HG02943 (cell line): ENCODE measurements at regions not wholly inside any gene's neighbourhood (a gene's known extent, or its start where the extent isn't known, plus 50 kb on each side); places are given as distances from the start of the nearest gene placed in this dataset.

ENCODE experiments used
- ATAC-seq: cut with Tn5 transposase; IDR thresholded peaks from one replicate; pipeline ENCODE4 v1.9.1; 2021; ENCODE audit warnings: mild to moderate bottlenecking, low read depth, moderate library complexity; ENCODE audit not compliant: unreplicated experiment

DNA sequence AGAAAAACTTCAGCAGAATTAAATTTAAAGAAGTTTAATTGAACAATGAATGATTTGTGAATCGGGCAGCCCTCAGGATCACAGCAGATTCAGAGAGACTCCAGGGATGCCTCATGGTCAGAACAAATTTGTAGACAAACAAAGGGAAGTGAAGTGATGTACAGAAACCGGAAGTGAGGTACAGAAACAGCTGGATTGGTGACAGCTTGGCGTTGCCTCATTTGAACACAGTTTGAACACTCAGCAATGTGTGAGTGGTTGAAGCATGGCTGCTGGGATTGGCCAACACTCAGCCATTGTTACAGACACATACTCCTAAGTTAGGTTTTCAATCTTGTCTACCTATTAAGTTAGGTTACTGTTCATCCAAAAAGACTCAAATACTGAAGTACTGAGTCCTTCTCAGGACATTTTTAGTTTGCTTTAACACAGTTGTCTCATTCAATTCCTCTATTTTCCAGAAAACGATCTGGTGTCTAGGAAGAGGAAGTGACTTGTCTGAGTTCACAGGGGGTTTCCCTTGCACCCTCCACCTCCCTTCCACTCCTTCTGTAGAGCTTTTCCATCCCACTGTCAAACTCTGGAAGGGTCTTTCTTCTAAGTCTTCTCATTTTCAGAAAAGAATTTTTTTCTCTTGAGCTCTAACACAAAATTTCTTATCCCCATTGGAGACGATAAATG, 137.9 kb downstream of the SLC4A3 start:
- no peak for ATAC-seq

DNA sequence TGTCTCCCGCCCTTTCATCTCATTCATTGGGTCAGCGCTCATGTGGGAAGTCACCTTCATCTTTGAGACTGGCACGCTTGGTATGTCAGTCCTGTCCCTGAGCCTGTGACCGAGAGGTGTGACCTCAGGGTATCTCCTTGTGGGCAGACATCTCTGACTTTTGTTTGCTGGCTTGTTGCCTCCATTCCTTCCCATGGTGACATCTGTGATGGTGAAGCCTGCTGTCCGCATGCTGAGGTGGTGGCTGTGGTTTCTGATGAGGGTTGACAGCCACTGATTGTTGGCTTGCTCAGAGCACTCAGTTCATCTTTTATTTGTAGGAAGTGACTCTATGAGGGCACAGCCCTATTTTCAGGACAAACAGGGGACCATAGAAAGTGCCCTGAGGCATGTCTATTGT, 139.2 kb downstream of the SLC4A3 start:
- ATAC-seq, result no peak

DNA sequence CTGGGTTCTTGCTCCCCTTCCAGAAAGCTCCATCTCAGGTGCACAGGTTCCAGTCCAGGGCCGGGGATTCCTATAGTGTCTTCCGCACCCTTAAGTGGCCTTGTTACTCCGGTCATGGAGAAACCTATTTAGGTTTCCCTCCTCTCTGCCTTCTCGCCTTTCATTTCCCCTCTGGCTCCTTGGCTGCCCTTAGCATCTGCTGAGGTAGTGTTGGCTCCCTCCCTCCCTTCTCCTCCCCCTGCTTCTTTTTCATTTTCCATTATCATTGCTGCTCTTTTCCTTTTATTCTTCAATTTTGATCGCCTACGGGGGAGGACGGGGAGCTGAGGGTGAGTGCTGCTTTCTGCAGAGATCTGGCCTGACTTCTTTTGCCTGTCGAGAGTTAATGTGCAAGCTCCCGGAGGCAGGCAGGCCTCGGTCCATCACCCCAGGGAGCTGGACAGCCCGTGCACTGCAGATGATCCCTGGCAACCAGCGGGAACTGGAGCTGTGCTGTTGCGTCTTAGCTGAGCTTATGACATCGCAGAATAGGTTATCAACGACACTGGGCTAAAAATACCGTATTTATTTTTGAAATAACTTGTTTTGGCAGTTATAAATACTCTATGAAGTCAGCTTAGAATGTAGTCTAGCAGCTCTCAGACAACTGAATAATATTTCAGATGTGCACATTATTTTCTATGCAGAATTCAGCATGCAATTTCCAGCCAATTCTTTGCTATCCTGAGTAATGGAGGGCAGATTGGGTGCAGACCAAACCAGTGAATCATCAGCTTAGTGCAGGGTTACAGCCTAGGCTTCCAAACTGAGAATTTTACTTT, 141.9 kb downstream of the SLC4A3 start:
- no peak for ATAC-seq

DNA sequence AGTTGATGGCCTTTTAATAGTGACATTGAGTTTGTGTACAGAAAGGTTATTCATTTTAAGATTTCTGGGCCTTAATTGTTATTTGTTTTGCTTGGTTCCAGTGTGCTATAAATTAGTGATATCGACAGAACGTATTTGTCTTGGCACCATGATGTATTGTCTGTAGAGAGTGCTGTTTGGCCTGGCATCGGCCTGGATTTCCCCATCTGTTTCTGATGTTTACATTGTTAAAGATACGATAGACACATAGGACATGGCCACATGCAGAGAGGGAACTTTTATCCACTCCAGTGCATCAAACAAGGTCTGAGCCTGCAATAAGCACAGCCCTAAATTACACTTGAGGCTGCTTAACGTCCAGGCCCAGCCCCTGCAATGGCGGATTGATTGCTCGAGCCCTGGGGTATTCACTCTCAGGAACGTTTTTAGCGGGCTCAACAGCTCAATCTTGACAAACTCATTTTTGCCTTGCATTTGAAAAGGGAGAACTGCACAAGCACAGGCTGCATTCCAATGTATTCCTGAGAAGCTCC, 144.7 kb downstream of the SLC4A3 start:
- no peak for ATAC-seq

DNA sequence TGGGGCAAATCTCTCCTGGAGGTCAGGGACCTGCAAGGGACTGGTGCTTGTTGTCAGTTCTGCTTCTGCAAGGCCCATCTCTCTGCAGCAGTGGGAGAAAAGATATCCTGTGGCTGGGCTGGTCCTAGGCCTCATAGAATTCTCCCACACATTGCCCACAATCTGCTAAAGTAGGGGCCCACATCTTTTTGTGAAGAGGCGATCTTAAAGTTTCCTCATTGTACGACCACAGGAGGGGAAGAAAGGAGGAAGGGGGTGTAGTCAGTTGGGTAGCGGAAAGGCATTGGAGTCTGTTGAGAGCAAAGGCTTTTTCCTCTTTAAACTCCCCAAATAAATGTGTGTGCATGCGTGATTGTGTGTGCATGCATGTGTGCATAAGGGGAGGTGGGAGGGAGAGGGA, 145.3 kb downstream of the SLC4A3 start:
- no peak for ATAC-seq

DNA sequence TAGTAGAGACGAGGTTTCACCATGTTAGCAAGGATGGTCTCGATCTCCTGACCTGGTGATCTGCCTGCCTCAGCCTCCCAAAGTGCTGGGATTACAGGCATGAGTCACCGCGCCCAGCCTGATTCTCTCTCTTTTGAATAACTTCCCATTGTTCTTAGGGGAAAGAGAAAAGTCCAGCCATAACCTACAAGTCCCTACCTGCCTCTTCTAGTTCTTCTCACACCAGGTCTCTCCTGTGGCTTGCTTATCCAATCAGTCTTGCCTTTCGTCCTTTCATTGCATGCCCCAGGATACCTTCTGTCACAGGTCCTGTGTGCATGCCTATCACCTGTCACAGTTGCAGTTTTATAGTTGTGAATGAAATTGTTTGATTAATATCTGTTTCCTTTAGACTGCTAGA, 148.1 kb downstream of the SLC4A3 start:
- no peak for ATAC-seq

DNA sequence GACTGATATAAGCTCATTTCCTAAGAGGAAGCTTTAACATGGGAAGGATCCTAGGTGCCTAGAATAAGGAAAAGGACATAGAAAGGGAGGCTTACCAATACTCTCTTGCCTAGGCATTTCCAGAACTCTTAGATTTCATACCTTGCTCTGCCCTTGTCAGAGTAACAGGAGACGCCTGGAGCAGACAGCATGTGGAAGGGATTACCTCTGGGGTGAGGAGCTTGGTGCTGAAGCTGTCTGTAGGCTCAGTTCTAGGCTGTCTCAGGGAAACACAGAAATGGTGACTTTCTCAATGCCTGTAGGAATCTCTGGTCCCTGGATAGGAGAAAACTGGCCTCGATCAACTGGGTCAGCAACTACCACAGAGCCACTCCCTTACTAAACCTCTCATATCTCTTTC, 150.0 kb downstream of the SLC4A3 start:
- ATAC-seq, result no peak

DNA sequence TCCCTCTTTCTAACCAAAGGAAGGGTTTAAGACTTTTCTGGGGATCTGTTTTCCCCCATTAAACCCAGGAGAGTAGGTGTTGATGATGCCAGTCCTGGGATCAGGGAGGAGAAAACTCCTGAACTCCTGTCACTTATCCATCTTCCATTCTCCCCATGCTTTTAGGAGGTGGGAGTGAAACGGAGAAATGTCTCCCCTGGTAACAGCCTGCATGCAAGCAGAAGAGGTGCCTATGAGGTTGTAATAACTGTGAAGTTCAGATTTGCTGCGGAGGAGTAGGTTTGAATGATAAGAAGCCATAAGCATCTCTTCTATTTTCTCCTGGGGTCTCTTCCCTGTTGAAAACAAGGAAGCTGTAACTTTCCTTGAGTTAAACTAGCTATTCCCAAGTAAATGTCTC, 150.8 kb downstream of the SLC4A3 start:
- ATAC-seq, result no peak

DNA sequence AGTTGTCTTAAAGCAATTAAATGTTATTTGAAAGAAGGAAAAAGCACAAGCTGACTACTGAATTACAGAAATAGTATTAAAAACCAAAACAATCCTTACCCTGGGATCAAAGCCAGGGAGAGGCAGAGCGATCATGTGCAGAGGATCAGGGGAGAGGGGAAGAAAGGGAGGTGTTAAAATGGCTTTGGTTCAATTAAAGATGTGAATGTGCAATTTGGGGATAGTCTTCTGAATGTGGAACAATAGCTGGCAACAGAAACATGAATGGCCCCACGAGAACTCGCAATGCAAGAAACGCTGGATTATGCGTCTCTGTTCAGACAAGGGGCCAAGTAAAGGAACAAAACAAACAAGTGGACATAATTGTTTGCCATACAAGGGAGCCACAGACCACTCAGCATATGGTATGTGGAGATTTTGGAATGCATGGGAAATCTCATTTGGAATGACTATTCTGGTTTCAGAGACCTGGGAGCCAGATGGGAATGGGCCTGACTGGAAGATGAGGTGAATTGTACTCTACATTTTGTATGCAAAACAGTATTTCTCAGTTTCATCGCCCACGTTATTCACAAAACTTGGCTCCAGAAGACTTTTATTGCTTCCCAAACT, 155.4 kb downstream of the SLC4A3 start:
- ATAC-seq, result no peak

DNA sequence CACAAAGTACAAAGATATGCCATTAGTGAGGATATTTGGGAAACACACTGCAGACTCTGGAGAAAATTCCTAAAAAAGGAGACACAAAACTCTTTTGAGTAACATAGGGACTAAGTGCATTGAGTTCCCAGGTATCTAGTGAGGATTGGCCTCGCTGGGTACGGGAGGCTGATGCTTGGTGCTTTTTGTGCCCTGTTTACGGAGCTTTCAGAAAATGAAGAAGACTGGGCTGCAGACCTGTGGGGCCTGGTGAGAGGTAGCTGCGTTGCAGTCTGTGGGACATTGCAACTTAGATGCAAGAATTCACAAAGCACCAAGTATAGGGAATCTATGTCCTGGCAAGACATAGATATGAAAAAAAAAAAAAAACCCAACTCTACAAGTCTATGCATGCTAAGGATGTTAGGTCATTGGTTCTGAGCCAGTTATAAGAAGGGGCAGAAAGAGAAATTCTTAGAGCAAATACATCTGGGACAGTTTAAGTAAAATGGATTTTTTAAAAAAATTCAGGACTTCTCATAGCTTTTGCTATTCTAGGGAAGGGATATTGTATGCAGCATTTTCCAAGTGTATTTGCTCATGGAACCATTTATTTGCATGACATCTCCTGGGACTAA, 156.0 kb downstream of the SLC4A3 start:
- ATAC-seq, result no peak

DNA sequence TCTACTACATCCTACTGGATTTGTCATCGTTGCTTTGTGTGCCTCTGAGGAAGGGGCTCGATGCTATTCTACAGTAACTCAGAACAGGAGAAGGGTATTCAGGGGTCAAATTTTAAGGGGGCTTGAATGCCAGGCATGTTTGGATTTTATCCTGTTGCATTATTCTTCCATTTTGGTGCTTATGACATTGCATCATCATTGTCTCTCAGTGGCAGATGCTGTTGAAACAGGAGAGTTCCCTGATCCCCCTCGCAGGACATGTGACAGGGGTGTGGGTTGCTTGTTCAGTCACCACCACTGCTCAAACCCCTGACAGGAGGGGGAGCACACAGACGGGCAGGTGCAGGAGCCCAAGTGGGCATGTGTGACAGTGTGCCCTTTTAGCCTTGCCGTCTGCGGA, 156.7 kb downstream of the SLC4A3 start:
- no peak for ATAC-seq

DNA sequence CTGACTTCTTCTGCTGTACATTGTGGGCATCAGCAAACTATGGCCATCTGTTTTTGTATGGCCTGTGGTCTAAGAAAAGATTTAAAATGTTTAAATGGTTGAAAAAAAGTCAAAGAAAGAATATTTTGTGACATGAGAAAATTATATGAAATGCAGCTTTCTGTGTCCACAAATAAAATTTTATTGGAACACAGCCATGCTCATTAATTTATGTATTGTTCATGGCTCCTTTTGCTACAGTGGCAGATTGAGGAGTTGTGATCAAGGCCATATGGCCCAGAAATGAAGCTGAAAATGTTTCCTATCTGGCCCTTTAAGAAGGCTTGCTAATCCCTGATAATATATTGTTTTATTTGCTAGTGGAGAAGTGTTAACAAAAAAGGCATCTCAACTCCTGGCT, 162.0 kb downstream of the SLC4A3 start:
- ATAC-seq, result no peak

DNA sequence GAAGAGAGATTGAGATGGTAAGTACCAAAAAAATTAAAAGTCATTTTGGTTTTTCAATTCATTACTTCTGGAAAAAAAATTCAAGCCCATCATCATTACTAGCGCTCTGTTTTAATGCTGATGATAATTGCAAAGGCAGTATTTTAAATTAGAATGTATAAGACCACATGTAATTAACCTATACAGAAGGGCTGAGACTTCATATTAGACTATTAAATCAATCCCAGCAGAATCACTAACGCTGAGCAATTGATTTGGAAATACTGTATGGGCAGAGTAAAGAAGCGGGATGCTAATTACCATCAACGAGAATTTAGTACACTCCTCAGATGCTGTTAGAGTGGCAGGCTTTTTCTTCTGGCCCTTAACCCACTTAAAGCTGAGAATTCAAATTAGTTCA, 165.0 kb downstream of the SLC4A3 start:
- no peak for ATAC-seq

DNA sequence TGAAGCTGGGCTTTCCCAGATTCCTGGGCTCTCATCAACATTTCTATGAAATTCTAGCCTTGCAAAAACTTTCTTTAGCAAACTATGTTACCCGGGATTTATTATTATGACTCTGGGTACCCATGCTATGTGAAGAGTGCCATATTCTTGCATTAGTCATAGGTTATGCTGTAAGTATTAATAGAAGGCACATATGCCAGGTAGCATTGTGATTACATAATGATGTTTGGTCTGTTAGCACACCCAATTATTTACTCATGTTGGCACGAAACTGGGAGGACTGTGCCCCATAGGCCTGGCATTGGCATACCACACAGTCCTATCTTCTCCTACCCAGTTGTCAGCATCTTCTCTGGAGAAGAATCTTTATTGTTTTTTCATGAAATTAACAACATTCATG, 171.0 kb downstream of the SLC4A3 start:
- no peak for ATAC-seq

DNA sequence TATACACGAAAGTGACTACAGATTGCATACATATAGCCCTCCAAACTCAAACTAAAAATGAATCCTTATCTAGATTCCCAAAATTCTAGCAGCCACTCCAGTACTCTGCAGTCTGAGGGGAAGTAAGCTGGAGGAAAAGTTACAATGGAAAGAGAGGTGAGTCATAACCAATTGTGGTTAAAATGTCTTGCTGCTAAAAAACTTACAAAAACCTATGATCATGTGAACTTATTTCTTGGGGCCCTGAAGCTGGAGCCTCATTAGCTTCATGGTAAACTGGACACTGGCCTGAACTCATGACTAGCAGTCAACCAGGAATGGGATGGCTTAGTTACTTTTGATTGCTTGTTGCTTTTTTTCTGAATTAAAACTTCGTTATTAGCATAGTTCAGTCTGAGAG, 175.9 kb downstream of the SLC4A3 start:
- no peak for ATAC-seq

DNA sequence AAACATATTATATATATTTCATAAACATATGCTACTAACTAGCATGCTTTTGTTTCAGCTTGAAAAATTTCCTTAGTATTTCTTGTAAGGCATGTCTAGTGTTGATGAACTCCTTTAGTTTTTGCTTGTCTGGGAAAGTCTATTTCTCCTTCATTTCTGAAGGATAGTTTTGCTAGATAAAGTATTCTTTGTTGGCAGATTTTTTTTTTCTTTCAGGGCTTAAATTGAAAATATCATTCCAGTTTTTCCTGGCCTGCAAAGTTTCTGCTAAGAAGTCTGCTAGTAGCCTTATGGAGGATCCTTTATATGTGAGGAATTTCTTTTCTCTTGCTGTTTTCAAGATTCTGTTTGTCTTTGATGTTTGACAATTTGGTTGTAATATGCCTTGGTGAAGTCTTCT, 183.5 kb downstream of the SLC4A3 start:
- ATAC-seq, result no peak

DNA sequence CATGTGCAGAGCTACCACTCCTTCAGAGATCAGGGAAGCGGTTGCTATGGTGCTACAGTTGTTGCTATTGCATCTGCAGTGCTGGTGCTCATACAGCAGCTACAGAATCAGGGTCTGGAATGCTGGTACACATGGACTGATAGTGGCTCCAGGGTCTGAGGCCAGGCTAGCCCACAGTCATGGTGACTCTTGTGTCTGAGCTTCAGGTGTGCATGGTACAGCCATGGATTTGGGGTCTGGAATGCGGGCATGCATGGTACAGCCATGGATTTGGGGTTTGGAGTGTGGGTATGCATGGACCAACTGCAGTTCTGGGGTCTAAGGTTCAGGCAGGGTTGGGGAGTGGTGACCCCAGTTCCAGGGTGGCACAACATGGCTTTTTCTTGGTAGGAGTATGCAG, 185.2 kb downstream of the SLC4A3 start:
- ATAC-seq, result no peak

DNA sequence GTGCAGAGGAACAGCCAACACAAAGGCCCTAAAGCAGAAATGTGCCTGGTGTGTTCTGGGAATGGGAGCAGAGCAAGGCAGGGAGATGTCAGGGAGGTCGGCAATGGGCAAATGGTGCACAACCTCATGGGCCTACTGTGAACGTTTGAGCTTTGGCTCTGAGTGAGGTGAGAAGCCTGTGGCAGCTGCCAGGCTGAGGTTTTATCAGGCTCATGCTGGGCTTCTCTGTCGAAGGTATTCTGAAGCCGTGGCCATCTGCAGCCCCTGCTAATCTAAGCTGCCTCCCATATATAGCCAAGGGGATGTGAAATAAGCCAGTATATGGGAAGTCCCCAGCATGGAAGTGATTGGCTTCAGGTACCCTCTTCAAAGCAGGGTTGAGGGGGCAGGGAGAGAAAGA, 193.3 kb downstream of the SLC4A3 start:
- no peak for ATAC-seq

DNA sequence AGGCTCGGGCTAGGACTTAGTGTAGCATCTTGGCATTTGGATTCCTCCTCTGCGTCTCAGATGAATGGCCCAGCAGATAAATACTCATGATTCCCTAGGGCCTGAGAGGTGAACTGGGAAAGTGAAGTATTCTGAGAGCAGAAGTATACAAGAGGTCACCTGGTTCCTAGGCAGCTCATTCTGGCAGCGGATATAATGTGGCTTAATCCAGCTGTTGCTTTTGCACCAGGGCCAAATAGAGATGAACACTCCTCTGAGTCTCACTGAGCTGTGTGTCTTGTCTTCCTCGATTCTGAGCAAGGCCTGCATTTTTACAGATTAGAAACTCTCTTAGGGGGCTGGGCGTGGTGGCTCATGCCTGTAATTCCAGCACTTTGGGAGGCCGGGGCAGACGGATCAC, 196.1 kb downstream of the SLC4A3 start:
- ATAC-seq, result no peak

DNA sequence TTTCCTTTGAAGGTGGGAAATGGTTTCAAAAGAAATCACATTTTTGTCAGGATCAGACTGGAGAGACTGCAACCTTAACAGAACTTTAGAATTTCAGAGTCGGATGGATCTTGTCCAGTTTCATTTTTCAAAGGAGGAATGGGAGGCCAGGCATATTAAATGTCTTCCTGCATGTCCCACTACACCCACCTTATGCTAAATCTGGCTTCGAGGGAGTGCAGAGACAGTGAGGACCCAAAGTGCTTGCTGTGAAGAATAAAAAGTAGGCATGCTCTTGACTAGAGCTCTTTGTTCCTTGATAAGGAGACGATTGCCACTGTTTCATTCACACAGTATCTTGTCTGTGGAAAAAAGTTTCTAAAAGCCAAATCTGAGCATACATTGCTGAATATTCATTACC, 197.6 kb downstream of the SLC4A3 start:
- no peak for ATAC-seq

DNA sequence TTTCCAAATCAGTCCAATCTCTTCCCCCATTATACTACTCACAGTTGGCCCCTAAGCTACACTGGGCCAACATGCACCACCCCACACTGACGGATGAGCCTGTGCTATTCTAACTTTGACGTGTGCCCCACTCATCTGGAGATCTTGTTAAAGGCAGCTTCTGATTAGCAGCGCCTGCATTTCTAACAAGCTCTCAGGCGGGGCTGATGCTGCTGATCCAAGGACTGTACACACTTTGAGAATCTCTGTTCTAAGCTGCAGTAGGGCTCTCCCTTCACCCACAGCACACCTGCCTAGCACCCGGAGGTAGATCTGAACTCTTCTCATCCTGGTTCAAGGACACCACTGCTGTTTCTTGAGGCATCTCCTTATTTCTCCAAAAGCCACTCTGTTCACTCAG, 200.7 kb downstream of the SLC4A3 start:
- ATAC-seq, result no peak
